PC-3 (cell line): ENCODE measurements at regions not wholly inside any gene's neighbourhood (a gene's known extent, or its start where the extent isn't known, plus 50 kb on each side); places are given as distances from the start of the nearest gene placed in this dataset.

ENCODE experiments used
- ATAC-seq: fragments of 200-7000 bp; cut with Tn5 transposase; 2 replicates; pipeline ENCODE4 v1.9.1; 2020; ENCODE audit warnings: mild to moderate bottlenecking, moderate library complexity
- BruUV-seq: library from RNA; stranded (reverse); fragments of 400-500 nt; replicated peaks from 2 replicates; lab custom pipeline; 2021; lab: Mats Ljungman, UMichigan
- CTCF ChIA-PET: fragments of 300-600 bp; sonication (Branson Sonifier 250); formaldehyde crosslinking; loops from one replicate; lab custom pipeline; 2022; ENCODE audit warnings: antibody characterized with exemption; lab: Charles Lee
- POLR2A ChIA-PET: fragments of 300-600 bp; sonication (Branson Sonifier 250); formaldehyde crosslinking; loops from one replicate; lab custom pipeline; 2022; ENCODE audit warnings: antibody characterized with exemption; ENCODE audit not compliant: unreplicated experiment; lab: Charles Lee
- DNase-seq: peaks from one replicate; pipeline ENCODE4 v3.0.0-alpha.2; 2015
- H2AFZ ChIP-seq: fragments of 300-600 bp; sonication (generic); 2 replicates; pipeline ENCODE4 v1.6.0; 2016; ENCODE audit warnings: antibody characterized with exemption, low read length
- H3F3A ChIP-seq: fragments of 300-600 bp; sonication (generic); one replicate; pipeline ENCODE4 v1.6.0; 2017; ENCODE audit warnings: antibody characterized with exemption, low read length, control low read depth, mild to moderate bottlenecking; ENCODE audit not compliant: unreplicated experiment
- H3K27ac ChIP-seq: fragments of 300-600 bp; sonication (generic); 2 replicates; pipeline ENCODE4 v1.5.1; 2016; ENCODE audit warnings: mild to moderate bottlenecking, low read length
- H3K27me3 ChIP-seq: fragments of 300-600 bp; sonication (generic); 2 replicates; pipeline ENCODE4 v1.6.1; 2016; ENCODE audit warnings: low read length, mixed read lengths
- H3K36me3 ChIP-seq: fragments of 300-600 bp; sonication (generic); 2 replicates; pipeline ENCODE4 v1.6.1; 2016; ENCODE audit warnings: low read depth, mixed run types, low read length, mixed read lengths
- H3K4me1 ChIP-seq: fragments of 300-600 bp; sonication (generic); 2 replicates; pipeline ENCODE4 v1.5.1; 2016; ENCODE audit warnings: low read length; ENCODE audit not compliant: insufficient read depth
- H3K4me2 ChIP-seq: fragments of 300-600 bp; sonication (generic); 2 replicates; pipeline ENCODE4 v1.6.0; 2016; ENCODE audit warnings: low read length
- H3K4me3 ChIP-seq: fragments of 300-600 bp; sonication (generic); 2 replicates; pipeline ENCODE4 v1.5.1; 2016; ENCODE audit warnings: mild to moderate bottlenecking, low read length, mixed read lengths
- H3K79me2 ChIP-seq: fragments of 300-600 bp; sonication (generic); 2 replicates; pipeline ENCODE4 v1.6.1; 2017; ENCODE audit warnings: low read length, mixed read lengths
- H3K9ac ChIP-seq: fragments of 300-600 bp; sonication (generic); 2 replicates; pipeline ENCODE4 v1.6.0; 2016; ENCODE audit warnings: mild to moderate bottlenecking, low read length
- H3K9me2 ChIP-seq: fragments of 300-600 bp; sonication (generic); replicated peaks from 2 replicates; pipeline ENCODE4 v1.6.1; 2016; ENCODE audit warnings: mixed run types, low read length, mixed read lengths
- H3K9me3 ChIP-seq: fragments of 300-600 bp; sonication (generic); 2 replicates; pipeline ENCODE4 v1.6.1; 2016; ENCODE audit warnings: low read length, mixed read lengths
- H4K20me1 ChIP-seq: fragments of 300-600 bp; sonication (generic); 2 replicates; pipeline ENCODE4 v1.6.1; 2016; ENCODE audit warnings: low read length, mixed read lengths
- EZH2 ChIP-seq: fragments of 300-600 bp; sonication (generic); IDR thresholded peaks from one replicate; pipeline ENCODE4 v1.6.1; 2017; ENCODE audit warnings: antibody characterized with exemption, mild to moderate bottlenecking, low read length; ENCODE audit not compliant: unreplicated experiment
- EZH2phosphoT487 ChIP-seq: fragments of 300-600 bp; sonication (generic); IDR thresholded peaks from 2 replicates; pipeline ENCODE4 v1.6.1; 2018; ENCODE audit warnings: mild to moderate bottlenecking, antibody characterized with exemption, low read length, borderline replicate concordance
- intact Hi-C: fragments of 100-400 bp; cut with micrococcal nuclease; formaldehyde crosslinking; loops from 2 replicates; pipeline ENCODE4 v1.9.0; 2023
- TF ChIP-seq, protein P1 (sequence below): fragments of 300-600 bp; sonication (generic); conservative IDR thresholded peaks from 2 replicates; pipeline ENCODE4 v1.5.1; 2017; ENCODE audit warnings: antibody characterized with exemption, low read depth, mild to moderate bottlenecking, low read length

DNA sequence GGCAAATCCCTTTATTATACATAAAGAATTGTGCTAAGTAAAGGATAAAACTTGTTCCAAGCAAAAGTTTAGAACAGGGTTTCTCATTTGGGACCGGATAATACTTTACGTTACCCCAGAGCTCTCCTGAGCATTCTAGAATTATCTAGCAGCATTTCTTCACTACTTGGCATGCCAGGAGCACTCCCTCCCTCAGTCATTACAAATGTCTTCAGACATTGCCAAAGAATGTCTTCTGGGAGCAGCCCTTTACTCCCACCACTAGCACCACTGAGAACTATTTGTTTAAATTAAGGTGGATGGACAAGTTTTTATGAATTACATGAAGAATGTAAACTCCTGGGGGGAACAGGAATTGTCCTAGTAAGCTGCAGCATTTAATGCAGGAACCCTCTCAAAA lies 516.4 kb downstream of the GBE1 start:
- Histone ChIP-seq H3K79me2 (no peaks in the 10 kb centered on the region), H2AFZ (no peak overlapping the region), H3K4me3 (no peak overlapping the region), H4K20me1 (no peaks in the 10 kb centered on the region), H3K9me3 (no peaks in the 10 kb centered on the region), H3K36me3 (no peaks in the 10 kb centered on the region), H3K27ac (no peak overlapping the region), H3F3A (no peaks in the 10 kb centered on the region), H3K4me1 (peaks cover 14% of the 10 kb centered on the region), H3K4me2 (no peak overlapping the region), H3K9ac (no peak overlapping the region), H3K27me3 (no peaks in the 10 kb centered on the region), H3K9me2 (no peaks in the 10 kb centered on the region)
- no peak for TF ChIP-seq EZH2phosphoT487
- TF ChIP-seq, protein P1, sequence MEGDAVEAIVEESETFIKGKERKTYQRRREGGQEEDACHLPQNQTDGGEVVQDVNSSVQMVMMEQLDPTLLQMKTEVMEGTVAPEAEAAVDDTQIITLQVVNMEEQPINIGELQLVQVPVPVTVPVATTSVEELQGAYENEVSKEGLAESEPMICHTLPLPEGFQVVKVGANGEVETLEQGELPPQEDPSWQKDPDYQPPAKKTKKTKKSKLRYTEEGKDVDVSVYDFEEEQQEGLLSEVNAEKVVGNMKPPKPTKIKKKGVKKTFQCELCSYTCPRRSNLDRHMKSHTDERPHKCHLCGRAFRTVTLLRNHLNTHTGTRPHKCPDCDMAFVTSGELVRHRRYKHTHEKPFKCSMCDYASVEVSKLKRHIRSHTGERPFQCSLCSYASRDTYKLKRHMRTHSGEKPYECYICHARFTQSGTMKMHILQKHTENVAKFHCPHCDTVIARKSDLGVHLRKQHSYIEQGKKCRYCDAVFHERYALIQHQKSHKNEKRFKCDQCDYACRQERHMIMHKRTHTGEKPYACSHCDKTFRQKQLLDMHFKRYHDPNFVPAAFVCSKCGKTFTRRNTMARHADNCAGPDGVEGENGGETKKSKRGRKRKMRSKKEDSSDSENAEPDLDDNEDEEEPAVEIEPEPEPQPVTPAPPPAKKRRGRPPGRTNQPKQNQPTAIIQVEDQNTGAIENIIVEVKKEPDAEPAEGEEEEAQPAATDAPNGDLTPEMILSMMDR = no peak
- no peak for TF ChIP-seq EZH2
- CTCF ChIA-PET = no interaction called here
- DNase-seq = no peak
- ATAC-seq = no peak
- POLR2A ChIA-PET = no interaction called here
- intact Hi-C loops = loop anchor here (10.0 kb wide), 2 partner anchors 90 to 1720 kb away; no protein-coding TSS in a partner anchor
- no TSS peak for BruUV-seq

- ChIA-PET CTCF (no interaction called here), POLR2A (no interaction called here)
- Histone ChIP-seq H3K9me3 (no peaks in the 10 kb centered on the region), H3K27me3 (no peaks in the 10 kb centered on the region), H3K36me3 (no peaks in the 10 kb centered on the region), H4K20me1 (no peaks in the 10 kb centered on the region), H3K79me2 (no peaks in the 10 kb centered on the region), H3K4me2 (no peak overlapping the region), H3F3A (no peaks in the 10 kb centered on the region), H2AFZ (no peak overlapping the region), H3K27ac (no peak overlapping the region), H3K4me3 (no peak overlapping the region), H3K4me1 (peaks cover 9% of the 10 kb centered on the region), H3K9ac (no peak overlapping the region), H3K9me2 (no peaks in the 10 kb centered on the region)
- intact Hi-C loops = loop anchor here (10.0 kb wide), 2 partner anchors 91 to 1719 kb away; no protein-coding TSS in a partner anchor
- no TSS peak for BruUV-seq
- ATAC-seq (no peak), DNase-seq (no peak)
- TF ChIP-seq EZH2 = no peak
- no peak for TF ChIP-seq EZH2phosphoT487
- TF ChIP-seq, protein P1 = no peak
These were observed 517.2 kb downstream of the GBE1 start for GRCh38 chr3:81244231-81244630.

GRCh38 chr3:81242871-81243270 lies 518.6 kb downstream of the GBE1 start:
- H3K9me3 ChIP-seq = no peaks in the 10 kb centered on the region
- H3K4me2 ChIP-seq = no peak overlapping the region
- intact Hi-C loops = loop anchor here (1.0 to 10.0 kb wide), 5 partner anchors 25 to 1718 kb away; no protein-coding TSS in a partner anchor
- BruUV-seq = no TSS peak
- no peaks in the 10 kb centered on the region for H3K27me3 ChIP-seq
- no peaks in the 10 kb centered on the region for H3K79me2 ChIP-seq
- peak; percentile 70 for DNase-seq
- CTCF ChIA-PET = interaction anchor here (0.5 to 1.0 kb wide), 8 partner anchors 16 to 1449 kb away, joined by 3 to 7 read pairs (median 3); no protein-coding TSS in a partner anchor
- H3K9me2 ChIP-seq = no peaks in the 10 kb centered on the region
- POLR2A ChIA-PET = no interaction called here
- peak; percentile 65 for ATAC-seq
- H4K20me1 ChIP-seq = no peaks in the 10 kb centered on the region
- no peaks in the 10 kb centered on the region for H3K36me3 ChIP-seq
- no peak overlapping the region for H2AFZ ChIP-seq
- H3K9ac ChIP-seq = no peak overlapping the region
- no peak overlapping the region for H3K4me3 ChIP-seq
- H3F3A ChIP-seq = no peaks in the 10 kb centered on the region
- H3K27ac ChIP-seq = no peak overlapping the region
- TF ChIP-seq EZH2phosphoT487 = no peak
- TF ChIP-seq, protein P1 = peak; percentile 82
- H3K4me1 ChIP-seq = no peaks in the 10 kb centered on the region
